ENCODE measurements at regions not wholly inside any gene's neighbourhood (a gene's known extent, or its start where the extent isn't known, plus 50 kb on each side); places are given as distances from the start of the nearest gene placed in this dataset.

DNA sequence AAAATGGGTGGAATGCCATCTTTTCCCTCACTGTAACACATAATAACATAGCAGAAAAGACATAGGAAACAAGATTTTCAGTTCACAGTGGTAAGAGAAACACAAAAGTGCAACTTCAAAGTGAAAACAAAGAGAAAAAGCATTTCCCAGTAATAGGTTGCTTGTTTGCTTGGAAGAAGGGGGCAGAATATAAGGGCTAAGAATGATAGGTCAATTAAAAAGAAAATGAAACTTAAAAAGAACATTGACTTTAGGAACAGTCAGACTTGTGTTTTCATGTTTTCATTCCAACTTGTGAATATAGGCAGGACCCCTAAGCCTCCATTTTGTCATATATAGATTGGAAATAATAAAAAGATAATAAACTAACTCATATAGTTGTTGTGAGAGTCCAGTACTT is 168.2 kb upstream of the PPP3CA start:
- no peaks in the 10 kb centered on the region for H3K36me3 Mint-ChIP-seq
- DNase-seq (ENCODE audit: low spot score) (no peak), ATAC-seq (no peak)
- no peak for TF ChIP-seq FOXP1 (CRISPR knock-in tag; IDR thresholded peaks at IDR 0.05; ENCODE audit: borderline replicate concordance)
- TF ChIP-seq, protein P1, sequence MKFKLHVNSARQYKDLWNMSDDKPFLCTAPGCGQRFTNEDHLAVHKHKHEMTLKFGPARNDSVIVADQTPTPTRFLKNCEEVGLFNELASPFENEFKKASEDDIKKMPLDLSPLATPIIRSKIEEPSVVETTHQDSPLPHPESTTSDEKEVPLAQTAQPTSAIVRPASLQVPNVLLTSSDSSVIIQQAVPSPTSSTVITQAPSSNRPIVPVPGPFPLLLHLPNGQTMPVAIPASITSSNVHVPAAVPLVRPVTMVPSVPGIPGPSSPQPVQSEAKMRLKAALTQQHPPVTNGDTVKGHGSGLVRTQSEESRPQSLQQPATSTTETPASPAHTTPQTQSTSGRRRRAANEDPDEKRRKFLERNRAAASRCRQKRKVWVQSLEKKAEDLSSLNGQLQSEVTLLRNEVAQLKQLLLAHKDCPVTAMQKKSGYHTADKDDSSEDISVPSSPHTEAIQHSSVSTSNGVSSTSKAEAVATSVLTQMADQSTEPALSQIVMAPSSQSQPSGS (CRISPR knock-in tag; IDR thresholded peaks at IDR 0.05; ENCODE audit: borderline replicate concordance, low read depth), result no peak
- no peak for TF ChIP-seq ETV6 (CRISPR knock-in tag; IDR thresholded peaks at IDR 0.05)
- TF ChIP-seq, protein P2, sequence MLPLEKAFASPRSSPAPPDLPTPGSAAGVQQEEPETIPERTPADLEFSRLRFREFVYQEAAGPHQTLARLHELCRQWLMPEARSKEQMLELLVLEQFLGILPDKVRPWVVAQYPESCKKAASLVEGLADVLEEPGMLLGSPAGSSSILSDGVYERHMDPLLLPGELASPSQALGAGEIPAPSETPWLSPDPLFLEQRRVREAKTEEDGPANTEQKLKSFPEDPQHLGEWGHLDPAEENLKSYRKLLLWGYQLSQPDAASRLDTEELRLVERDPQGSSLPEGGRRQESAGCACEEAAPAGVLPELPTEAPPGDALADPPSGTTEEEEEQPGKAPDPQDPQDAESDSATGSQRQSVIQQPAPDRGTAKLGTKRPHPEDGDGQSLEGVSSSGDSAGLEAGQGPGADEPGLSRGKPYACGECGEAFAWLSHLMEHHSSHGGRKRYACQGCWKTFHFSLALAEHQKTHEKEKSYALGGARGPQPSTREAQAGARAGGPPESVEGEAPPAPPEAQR (CRISPR knock-in tag; IDR thresholded peaks at IDR 0.05), result no peak
- TF ChIP-seq, protein P3, sequence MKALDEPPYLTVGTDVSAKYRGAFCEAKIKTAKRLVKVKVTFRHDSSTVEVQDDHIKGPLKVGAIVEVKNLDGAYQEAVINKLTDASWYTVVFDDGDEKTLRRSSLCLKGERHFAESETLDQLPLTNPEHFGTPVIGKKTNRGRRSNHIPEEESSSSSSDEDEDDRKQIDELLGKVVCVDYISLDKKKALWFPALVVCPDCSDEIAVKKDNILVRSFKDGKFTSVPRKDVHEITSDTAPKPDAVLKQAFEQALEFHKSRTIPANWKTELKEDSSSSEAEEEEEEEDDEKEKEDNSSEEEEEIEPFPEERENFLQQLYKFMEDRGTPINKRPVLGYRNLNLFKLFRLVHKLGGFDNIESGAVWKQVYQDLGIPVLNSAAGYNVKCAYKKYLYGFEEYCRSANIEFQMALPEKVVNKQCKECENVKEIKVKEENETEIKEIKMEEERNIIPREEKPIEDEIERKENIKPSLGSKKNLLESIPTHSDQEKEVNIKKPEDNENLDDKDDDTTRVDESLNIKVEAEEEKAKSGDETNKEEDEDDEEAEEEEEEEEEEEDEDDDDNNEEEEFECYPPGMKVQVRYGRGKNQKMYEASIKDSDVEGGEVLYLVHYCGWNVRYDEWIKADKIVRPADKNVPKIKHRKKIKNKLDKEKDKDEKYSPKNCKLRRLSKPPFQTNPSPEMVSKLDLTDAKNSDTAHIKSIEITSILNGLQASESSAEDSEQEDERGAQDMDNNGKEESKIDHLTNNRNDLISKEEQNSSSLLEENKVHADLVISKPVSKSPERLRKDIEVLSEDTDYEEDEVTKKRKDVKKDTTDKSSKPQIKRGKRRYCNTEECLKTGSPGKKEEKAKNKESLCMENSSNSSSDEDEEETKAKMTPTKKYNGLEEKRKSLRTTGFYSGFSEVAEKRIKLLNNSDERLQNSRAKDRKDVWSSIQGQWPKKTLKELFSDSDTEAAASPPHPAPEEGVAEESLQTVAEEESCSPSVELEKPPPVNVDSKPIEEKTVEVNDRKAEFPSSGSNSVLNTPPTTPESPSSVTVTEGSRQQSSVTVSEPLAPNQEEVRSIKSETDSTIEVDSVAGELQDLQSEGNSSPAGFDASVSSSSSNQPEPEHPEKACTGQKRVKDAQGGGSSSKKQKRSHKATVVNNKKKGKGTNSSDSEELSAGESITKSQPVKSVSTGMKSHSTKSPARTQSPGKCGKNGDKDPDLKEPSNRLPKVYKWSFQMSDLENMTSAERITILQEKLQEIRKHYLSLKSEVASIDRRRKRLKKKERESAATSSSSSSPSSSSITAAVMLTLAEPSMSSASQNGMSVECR (CRISPR knock-in tag; IDR thresholded peaks at IDR 0.05; ENCODE audit: borderline replicate concordance), result no peak
- no peak for TF ChIP-seq ZNF232 (CRISPR knock-in tag; IDR thresholded peaks at IDR 0.05)
- no peak for TF ChIP-seq ZNF263 (CRISPR knock-in tag; IDR thresholded peaks at IDR 0.05; ENCODE audit: low read depth)
- TF ChIP-seq, protein P4, sequence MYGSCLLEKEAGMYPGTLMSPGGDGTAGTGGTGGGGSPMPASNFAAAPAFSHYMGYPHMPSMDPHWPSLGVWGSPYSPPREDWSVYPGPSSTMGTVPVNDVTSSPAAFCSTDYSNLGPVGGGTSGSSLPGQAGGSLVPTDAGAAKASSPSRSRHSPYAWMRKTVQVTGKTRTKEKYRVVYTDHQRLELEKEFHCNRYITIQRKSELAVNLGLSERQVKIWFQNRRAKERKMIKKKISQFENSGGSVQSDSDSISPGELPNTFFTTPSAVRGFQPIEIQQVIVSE (CRISPR knock-in tag; IDR thresholded peaks at IDR 0.05; ENCODE audit: borderline replicate concordance), result no peak
- TF ChIP-seq ZNF219 (CRISPR knock-in tag; IDR thresholded peaks at IDR 0.05; ENCODE audit: borderline replicate concordance), result no peak
- TF ChIP-seq CREM (CRISPR knock-in tag; IDR thresholded peaks at IDR 0.05), result no peak
- TF ChIP-seq, protein P5, sequence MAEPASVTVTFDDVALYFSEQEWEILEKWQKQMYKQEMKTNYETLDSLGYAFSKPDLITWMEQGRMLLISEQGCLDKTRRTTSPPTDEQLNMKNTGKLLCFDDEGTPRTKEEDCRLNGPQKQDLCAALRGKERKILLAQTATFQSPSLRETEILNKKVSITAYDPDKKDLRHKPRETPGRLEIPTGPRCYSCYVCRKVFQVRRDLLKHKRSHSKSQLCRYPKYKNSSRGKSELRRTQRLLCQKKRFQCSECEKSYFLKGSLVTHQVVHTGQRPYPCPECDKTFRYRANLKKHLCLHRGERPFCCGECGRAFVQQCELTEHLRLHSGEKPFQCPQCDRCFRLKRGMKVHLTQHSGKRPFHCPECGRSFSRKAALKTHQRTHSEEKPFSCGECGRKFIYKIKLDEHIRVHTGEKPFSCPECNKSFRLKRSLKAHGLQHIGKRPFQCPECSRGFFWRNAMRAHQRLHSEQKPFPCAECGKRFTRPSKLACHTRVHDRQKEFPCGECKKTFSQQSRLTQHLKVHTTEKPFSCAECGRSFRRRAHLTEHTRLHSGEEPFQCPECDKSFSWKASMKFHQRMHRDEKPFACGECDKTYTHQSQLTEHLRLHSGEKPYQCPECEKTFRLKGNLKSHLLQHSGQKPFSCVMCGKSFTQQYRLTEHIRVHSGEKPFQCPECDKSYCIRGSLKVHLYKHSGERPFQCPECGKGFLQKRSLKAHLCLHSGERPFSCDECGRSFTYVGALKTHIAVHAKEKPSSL (CRISPR knock-in tag; conservative IDR thresholded peaks at IDR 0.05), result no peak
- TF ChIP-seq ZNF138 (CRISPR knock-in tag; conservative IDR thresholded peaks at IDR 0.05), result no peak
- TF ChIP-seq, protein P6, sequence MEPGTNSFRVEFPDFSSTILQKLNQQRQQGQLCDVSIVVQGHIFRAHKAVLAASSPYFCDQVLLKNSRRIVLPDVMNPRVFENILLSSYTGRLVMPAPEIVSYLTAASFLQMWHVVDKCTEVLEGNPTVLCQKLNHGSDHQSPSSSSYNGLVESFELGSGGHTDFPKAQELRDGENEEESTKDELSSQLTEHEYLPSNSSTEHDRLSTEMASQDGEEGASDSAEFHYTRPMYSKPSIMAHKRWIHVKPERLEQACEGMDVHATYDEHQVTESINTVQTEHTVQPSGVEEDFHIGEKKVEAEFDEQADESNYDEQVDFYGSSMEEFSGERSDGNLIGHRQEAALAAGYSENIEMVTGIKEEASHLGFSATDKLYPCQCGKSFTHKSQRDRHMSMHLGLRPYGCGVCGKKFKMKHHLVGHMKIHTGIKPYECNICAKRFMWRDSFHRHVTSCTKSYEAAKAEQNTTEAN (CRISPR knock-in tag; IDR thresholded peaks at IDR 0.05), result no peak
- no peak for TF ChIP-seq ZNF121 (CRISPR knock-in tag; IDR thresholded peaks at IDR 0.05)
- no peak for TF ChIP-seq EMX1 (CRISPR knock-in tag; IDR thresholded peaks at IDR 0.05)
- no peak for TF ChIP-seq JUN (CRISPR knock-in tag; IDR thresholded peaks at IDR 0.05)
- TF ChIP-seq, protein P7, sequence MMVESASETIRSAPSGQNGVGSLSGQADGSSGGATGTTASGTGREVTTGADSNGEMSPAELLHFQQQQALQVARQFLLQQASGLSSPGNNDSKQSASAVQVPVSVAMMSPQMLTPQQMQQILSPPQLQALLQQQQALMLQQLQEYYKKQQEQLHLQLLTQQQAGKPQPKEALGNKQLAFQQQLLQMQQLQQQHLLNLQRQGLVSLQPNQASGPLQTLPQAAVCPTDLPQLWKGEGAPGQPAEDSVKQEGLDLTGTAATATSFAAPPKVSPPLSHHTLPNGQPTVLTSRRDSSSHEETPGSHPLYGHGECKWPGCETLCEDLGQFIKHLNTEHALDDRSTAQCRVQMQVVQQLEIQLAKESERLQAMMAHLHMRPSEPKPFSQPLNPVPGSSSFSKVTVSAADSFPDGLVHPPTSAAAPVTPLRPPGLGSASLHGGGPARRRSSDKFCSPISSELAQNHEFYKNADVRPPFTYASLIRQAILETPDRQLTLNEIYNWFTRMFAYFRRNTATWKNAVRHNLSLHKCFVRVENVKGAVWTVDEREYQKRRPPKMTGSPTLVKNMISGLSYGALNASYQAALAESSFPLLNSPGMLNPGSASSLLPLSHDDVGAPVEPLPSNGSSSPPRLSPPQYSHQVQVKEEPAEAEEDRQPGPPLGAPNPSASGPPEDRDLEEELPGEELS (CRISPR knock-in tag; IDR thresholded peaks at IDR 0.05), result no peak
- TF ChIP-seq, protein P8, sequence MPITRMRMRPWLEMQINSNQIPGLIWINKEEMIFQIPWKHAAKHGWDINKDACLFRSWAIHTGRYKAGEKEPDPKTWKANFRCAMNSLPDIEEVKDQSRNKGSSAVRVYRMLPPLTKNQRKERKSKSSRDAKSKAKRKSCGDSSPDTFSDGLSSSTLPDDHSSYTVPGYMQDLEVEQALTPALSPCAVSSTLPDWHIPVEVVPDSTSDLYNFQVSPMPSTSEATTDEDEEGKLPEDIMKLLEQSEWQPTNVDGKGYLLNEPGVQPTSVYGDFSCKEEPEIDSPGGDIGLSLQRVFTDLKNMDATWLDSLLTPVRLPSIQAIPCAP (CRISPR knock-in tag; IDR thresholded peaks at IDR 0.05), result no peak
- TF ChIP-seq NR2C2 (CRISPR knock-in tag; IDR thresholded peaks at IDR 0.05), result no peak
- no peaks in the 10 kb centered on the region for H3K9me3 Mint-ChIP-seq
- ChIA-PET POLR2A (no interaction called here), CTCF (no interaction called here)
- H3K4me3 Mint-ChIP-seq, result no peak overlapping the region
- H3K4me1 Mint-ChIP-seq, result no peaks in the 10 kb centered on the region
- H3K27me3 Mint-ChIP-seq (ENCODE audit: low read depth), result no peaks in the 10 kb centered on the region
- H3K27ac Mint-ChIP-seq, result no peak overlapping the region
